ENCODE measurements at regions not wholly inside any gene's neighbourhood (a gene's known extent, or its start where the extent isn't known, plus 50 kb on each side); places are given as distances from the start of the nearest gene placed in this dataset.
A peak's percentile ranks its signal among the peaks of the same experiment; 100 is the strongest.

- peak in 1 of 3 donors; percentile 68 for DNase-seq
- no peak overlapping the region for H3K4me3 ChIP-seq (ENCODE audit: low read length)
- no peaks in the 10 kb centered on the region for H3K27me3 ChIP-seq (ENCODE audit: control insufficient read depth, insufficient read depth)
- peak overlapping the region; percentile 51 for H3K27ac ChIP-seq (ENCODE audit: low read length)
- H3K9me3 ChIP-seq (ENCODE audit: control insufficient read depth, low read length): no peaks in the 10 kb centered on the region
- WGBS: 71% methylated on average over 7 of the region's 7 CpGs
- peaks cover 12% of the 10 kb centered on the region for H3K4me1 ChIP-seq (ENCODE audit: control insufficient read depth, insufficient read depth, low read length)
- intact Hi-C loops (cut with DNase I): no loop called here
- ATAC-seq: peak; percentile 40 to 85
Observed at GRCh38 chr15:62447742-62448141, 282.7 kb upstream of the C2CD4B start.

- DNase-seq (no peak), ATAC-seq (no peak)
- Histone ChIP-seq H3K27me3 (ENCODE audit: control insufficient read depth, insufficient read depth) (no peaks in the 10 kb centered on the region), H3K4me1 (ENCODE audit: control insufficient read depth, insufficient read depth, low read length) (peaks cover 20% of the 10 kb centered on the region), H3K4me3 (ENCODE audit: low read length) (no peak overlapping the region), H3K9me3 (ENCODE audit: control insufficient read depth, low read length) (no peaks in the 10 kb centered on the region), H3K27ac (ENCODE audit: low read length) (no peak overlapping the region)
- intact Hi-C loops (cut with DNase I): loop anchor here in 2 of 4 donors (10.0 kb wide), 1 partner anchor 55 kb away; the partner anchor contains the start of gene TLN2 (in 2 of the 2)
- WGBS: 88% methylated on average over 1 of the region's 1 CpG
Observed at GRCh38 chr15:62449638-62450037, 284.6 kb upstream of the C2CD4B start.

- Histone ChIP-seq H3K27me3 (ENCODE audit: control insufficient read depth, insufficient read depth) (no peaks in the 10 kb centered on the region), H3K4me3 (ENCODE audit: low read length) (no peak overlapping the region), H3K27ac (ENCODE audit: low read length) (no peak overlapping the region), H3K9me3 (ENCODE audit: control insufficient read depth, low read length) (no peaks in the 10 kb centered on the region), H3K4me1 (ENCODE audit: control insufficient read depth, insufficient read depth, low read length) (peaks cover 21% of the 10 kb centered on the region)
- no peak for ATAC-seq
- DNase-seq: no peak
- 90% methylated on average over 10 of the region's 10 CpGs for WGBS
- intact Hi-C loops (cut with DNase I): loop anchor here in 2 of 4 donors (10.0 kb wide), 1 partner anchor 55 kb away; the partner anchor contains the start of gene TLN2 (in 2 of the 2)
Observed at GRCh38 chr15:62450061-62450460, 285.0 kb upstream of the C2CD4B start.

GRCh38 chr15:62452026-62452425 is 286.9 kb upstream of the C2CD4B start:
- Histone ChIP-seq H3K4me1 (ENCODE audit: control insufficient read depth, insufficient read depth, low read length) (peaks cover 31% of the 10 kb centered on the region), H3K4me3 (ENCODE audit: low read length) (no peak overlapping the region), H3K27me3 (ENCODE audit: control insufficient read depth, insufficient read depth) (no peaks in the 10 kb centered on the region), H3K9me3 (ENCODE audit: control insufficient read depth, low read length) (no peaks in the 10 kb centered on the region), H3K27ac (ENCODE audit: low read length) (no peak overlapping the region)
- WGBS: 93% methylated on average over 9 of the region's 9 CpGs
- DNase-seq (no peak), ATAC-seq (no peak)
- intact Hi-C loops (cut with DNase I): loop anchor here in 2 of 4 donors (10.0 kb wide), 1 partner anchor 57 kb away; the partner anchor contains the start of gene TLN2 (in 2 of the 2)

GRCh38 chr15:62452667-62453066 is 287.6 kb upstream of the C2CD4B start:
- H3K27ac ChIP-seq (ENCODE audit: low read length): no peak overlapping the region

GRCh38 chr15:62453375-62453774 is 288.3 kb upstream of the C2CD4B start:
- no peak for DNase-seq
- no peak for ATAC-seq
- Histone ChIP-seq H3K4me3 (ENCODE audit: low read length) (no peak overlapping the region), H3K4me1 (ENCODE audit: control insufficient read depth, insufficient read depth, low read length) (peaks cover 34% of the 10 kb centered on the region), H3K27me3 (ENCODE audit: control insufficient read depth, insufficient read depth) (no peaks in the 10 kb centered on the region), H3K9me3 (ENCODE audit: control insufficient read depth, low read length) (no peaks in the 10 kb centered on the region), H3K27ac (ENCODE audit: low read length) (no peak overlapping the region)
- 42% methylated on average over 3 of the region's 3 CpGs for WGBS
- intact Hi-C loops (cut with DNase I): loop anchor here in 2 of 4 donors (10.0 kb wide), 1 partner anchor 59 kb away; the partner anchor contains the start of gene TLN2 (in 2 of the 2)

More at GRCh38 chr15:62452667-62453066, 287.6 kb upstream of the C2CD4B start:
- DNase-seq (no peak), ATAC-seq (no peak)
- intact Hi-C loops (cut with DNase I): loop anchor here in 2 of 4 donors (10.0 kb wide), 1 partner anchor 58 kb away; the partner anchor contains the start of gene TLN2 (in 2 of the 2)
- H3K9me3 ChIP-seq (ENCODE audit: control insufficient read depth, low read length): no peaks in the 10 kb centered on the region
- no peaks in the 10 kb centered on the region for H3K27me3 ChIP-seq (ENCODE audit: control insufficient read depth, insufficient read depth)
- H3K4me3 ChIP-seq (ENCODE audit: low read length): no peak overlapping the region
- WGBS: 88% methylated on average over 4 of the region's 4 CpGs
- peaks cover 35% of the 10 kb centered on the region for H3K4me1 ChIP-seq (ENCODE audit: control insufficient read depth, insufficient read depth, low read length)

- 44% methylated on average over 5 of the region's 5 CpGs for WGBS
Observed at GRCh38 chr15:62453981-62454380, 288.9 kb upstream of the C2CD4B start.

GRCh38 chr15:62454567-62455172 is 289.6 kb upstream of the C2CD4B start:
- Histone ChIP-seq H3K9me3 (ENCODE audit: control insufficient read depth, low read length) (no peaks in the 10 kb centered on the region), H3K27ac (ENCODE audit: low read length) (peak overlapping the region; percentile 79), H3K27me3 (ENCODE audit: control insufficient read depth, insufficient read depth) (no peaks in the 10 kb centered on the region), H3K4me1 (ENCODE audit: control insufficient read depth, insufficient read depth, low read length) (peaks cover 33% of the 10 kb centered on the region), H3K4me3 (ENCODE audit: low read length) (no peak overlapping the region)
- intact Hi-C loops (cut with DNase I): loop anchor here in 2 of 4 donors (10.0 kb wide), 1 partner anchor 60 kb away; the partner anchor contains the start of gene TLN2 (in 2 of the 2)
- no peak for DNase-seq
- peak; percentile 19 to 35 for ATAC-seq
- 73% methylated on average over 6 of the region's 6 CpGs for WGBS

More at GRCh38 chr15:62453981-62454380, 288.9 kb upstream of the C2CD4B start:
- ATAC-seq (peak; percentile 9 to 65), DNase-seq (no peak)
- Histone ChIP-seq H3K4me3 (ENCODE audit: low read length) (no peak overlapping the region), H3K4me1 (ENCODE audit: control insufficient read depth, insufficient read depth, low read length) (peaks cover 37% of the 10 kb centered on the region), H3K9me3 (ENCODE audit: control insufficient read depth, low read length) (no peaks in the 10 kb centered on the region), H3K27ac (ENCODE audit: low read length) (peak overlapping the region; percentile 79), H3K27me3 (ENCODE audit: control insufficient read depth, insufficient read depth) (no peaks in the 10 kb centered on the region)
- intact Hi-C loops (cut with DNase I): loop anchor here in 2 of 4 donors (10.0 kb wide), 1 partner anchor 59 kb away; the partner anchor contains the start of gene TLN2 (in 2 of the 2)

GRCh38 chr15:62455441-62455921 is 290.4 kb upstream of the C2CD4B start:
- Histone ChIP-seq H3K4me3 (ENCODE audit: low read length) (no peak overlapping the region), H3K9me3 (ENCODE audit: control insufficient read depth, low read length) (no peaks in the 10 kb centered on the region), H3K27me3 (ENCODE audit: control insufficient read depth, insufficient read depth) (no peaks in the 10 kb centered on the region), H3K27ac (ENCODE audit: low read length) (peak overlapping the region; percentile 99), H3K4me1 (ENCODE audit: control insufficient read depth, insufficient read depth, low read length) (peaks cover 33% of the 10 kb centered on the region)
- intact Hi-C loops (cut with DNase I): loop anchor here in 2 of 4 donors (10.0 kb wide), 1 partner anchor 61 kb away; the partner anchor contains the start of gene TLN2 (in 2 of the 2)
- WGBS: 60% methylated on average over 12 of the region's 12 CpGs
- ATAC-seq: peak; percentile 79 to 83
- peak; percentile 43 to 79 (median 76) for DNase-seq

- peak; percentile 53 to 67 for ATAC-seq
- intact Hi-C loops (cut with DNase I): loop anchor here in 2 of 4 donors (10.0 kb wide), 1 partner anchor 61 kb away; the partner anchor contains the start of gene TLN2 (in 2 of the 2)
- no peaks in the 10 kb centered on the region for H3K9me3 ChIP-seq (ENCODE audit: control insufficient read depth, low read length)
- H3K4me3 ChIP-seq (ENCODE audit: low read length): no peak overlapping the region
- WGBS: 64% methylated on average over 11 of the region's 11 CpGs
- H3K27ac ChIP-seq (ENCODE audit: low read length): peak overlapping the region; percentile 99
- no peak for DNase-seq
- peaks cover 33% of the 10 kb centered on the region for H3K4me1 ChIP-seq (ENCODE audit: control insufficient read depth, insufficient read depth, low read length)
- no peaks in the 10 kb centered on the region for H3K27me3 ChIP-seq (ENCODE audit: control insufficient read depth, insufficient read depth)
Observed at GRCh38 chr15:62456011-62456920, 291.2 kb upstream of the C2CD4B start.
